CD14-positive monocyte (primary cell): ENCODE measurements at regions not wholly inside any gene's neighbourhood (a gene's known extent, or its start where the extent isn't known, plus 50 kb on each side); places are given as distances from the start of the nearest gene placed in this dataset.

Source experiments
- DNase-seq, 3 donors: peaks; one replicate each; pipeline ENCODE4 v3.0.0-alpha.2; 2011 to 2022
- H2AFZ ChIP-seq: 2 replicates; pipeline ENCODE4 v1.6.0; 2012; ENCODE audit warnings: mild to moderate bottlenecking, low read depth, low read length, inconsistent platforms; ENCODE audit not compliant: insufficient read depth, poor library complexity, severe bottlenecking
- H3K27ac ChIP-seq, 2 donors: 1 replicate in 1 of 2; 2 replicates in 1 of 2; pipeline ENCODE4 v1.5.1; 2012 to 2013; ENCODE audit warnings: low read length in 2 of 2, control low read depth in 1 of 2, inconsistent platforms in 1 of 2, low read depth in 1 of 2, mild to moderate bottlenecking in 1 of 2
- H3K27me3 ChIP-seq, 2 donors: one replicate each; pipeline versions ENCODE4 v1.6.0 to v1.6.1; 2011 to 2013; ENCODE audit warnings: low read length in 2 of 2; ENCODE audit not compliant: control insufficient read depth in 2 of 2, insufficient read depth in 2 of 2
- H3K36me3 ChIP-seq, 2 donors: replicated peaks in 1 of 2; 1 replicate in 1 of 2; 2 replicates in 1 of 2; pipeline versions ENCODE4 v1.5.1 to v1.6.1; 2012 to 2013; ENCODE audit warnings: low read length in 2 of 2, control low read depth in 1 of 2, inconsistent platforms in 1 of 2, mild to moderate bottlenecking in 1 of 2; ENCODE audit not compliant: insufficient read depth in 2 of 2, control insufficient read depth in 1 of 2
- H3K4me1 ChIP-seq, 2 donors: 1 replicate in 1 of 2; 2 replicates in 1 of 2; pipeline versions ENCODE4 v1.5.1 to v1.6.1; 2012 to 2013; ENCODE audit warnings: low read length in 2 of 2, control low read depth in 1 of 2, inconsistent platforms in 1 of 2, mild to moderate bottlenecking in 1 of 2, moderate library complexity in 1 of 2; ENCODE audit not compliant: insufficient read depth in 2 of 2, control insufficient read depth in 1 of 2
- H3K4me2 ChIP-seq: replicated peaks from 2 replicates; pipeline ENCODE3; 2012; ENCODE audit warnings: low read length, moderate library complexity, mild to moderate bottlenecking; ENCODE audit not compliant: poor library complexity, severe bottlenecking; ENCODE audit errors: extremely low read depth
- H3K4me3 ChIP-seq, 3 experiments: fragments of 200-600 bp in 1 of 3; sonication (generic) in 1 of 3; replicated peaks in 1 of 3; 1 replicate in 2 of 3; 2 replicates in 1 of 3; pipeline ENCODE4 v1.5.1; 2011 to 2013; ENCODE audit warnings: low read length in 3 of 3, mild to moderate bottlenecking in 3 of 3, control low read depth in 2 of 3, low read depth in 2 of 3, inconsistent platforms in 1 of 3, moderate library complexity in 1 of 3
- H3K79me2 ChIP-seq: 2 replicates; pipeline ENCODE4 v1.6.0; 2012; ENCODE audit warnings: mild to moderate bottlenecking, control low read depth, inconsistent platforms, low read length, moderate library complexity; ENCODE audit not compliant: insufficient read depth
- H3K9ac ChIP-seq: 2 replicates; pipeline ENCODE4 v1.6.0; 2017; ENCODE audit warnings: low read length, mild to moderate bottlenecking; ENCODE audit not compliant: insufficient read depth, poor library complexity, severe bottlenecking
- H3K9me3 ChIP-seq, 2 donors: replicated peaks in 1 of 2; 1 replicate in 1 of 2; 2 replicates in 1 of 2; pipeline versions ENCODE4 v1.5.1 to v1.6.1; 2012 to 2013; ENCODE audit warnings: low read length in 2 of 2, control low read depth in 1 of 2; ENCODE audit not compliant: control insufficient read depth in 1 of 2, insufficient read depth in 1 of 2
- H4K20me1 ChIP-seq: 2 replicates; pipeline ENCODE4 v1.6.0; 2012; ENCODE audit warnings: mild to moderate bottlenecking, low read length, control low read depth, moderate library complexity; ENCODE audit not compliant: insufficient read depth
- H3K27ac Mint-ChIP-seq, 7 donors: one replicate each; pipeline ENCODE4 v1.8.0; 2020; ENCODE audit warnings: mild to moderate bottlenecking in 7 of 7, mixed read lengths in 7 of 7, moderate library complexity in 6 of 7, inconsistent platforms in 2 of 7
- H3K27me3 Mint-ChIP-seq, 3 donors: one replicate each; pipeline ENCODE4 v1.8.0; 2021 to 2022; ENCODE audit warnings: low read depth in 3 of 3, mild to moderate bottlenecking in 3 of 3, mixed read lengths in 3 of 3, moderate library complexity in 3 of 3, inconsistent platforms in 1 of 3
- H3K36me3 Mint-ChIP-seq, 2 donors: one replicate each; pipeline ENCODE4 v1.8.0; 2020; ENCODE audit warnings: mixed read lengths in 2 of 2, inconsistent platforms in 1 of 2, mild to moderate bottlenecking in 1 of 2
- H3K4me1 Mint-ChIP-seq: one replicate; pipeline ENCODE4 v1.8.0; 2020; ENCODE audit warnings: mild to moderate bottlenecking, mixed read lengths
- H3K4me3 Mint-ChIP-seq, 2 donors: one replicate each; pipeline ENCODE4 v1.8.0; 2020; ENCODE audit warnings: mild to moderate bottlenecking in 2 of 2, mixed read lengths in 2 of 2, moderate library complexity in 1 of 2
- H3K9me3 Mint-ChIP-seq, 7 donors: one replicate each; pipeline ENCODE4 v1.8.0; 2020 to 2022; ENCODE audit warnings: mixed read lengths in 7 of 7, mild to moderate bottlenecking in 6 of 7, moderate library complexity in 6 of 7, inconsistent platforms in 2 of 7
- CTCF ChIP-seq: fragments of 200-600 bp; IDR thresholded peaks from one replicate; pipeline ENCODE4 v1.8.0; 2022; ENCODE audit warnings: antibody characterized with exemption, mild to moderate bottlenecking
- WGBS: methylation state at CpG from one replicate; pipeline ENCODE4 v1.1.5; 2013; ENCODE audit warnings: missing lambda C conversion rate; ENCODE audit not compliant: insufficient coverage; 5-methylcytosine and 5-hydroxymethylcytosine counted together
- intact Hi-C, 2 donors: fragments of 100-400 bp; cut with micrococcal nuclease; formaldehyde crosslinking; loops; one replicate each; pipeline versions ENCODE4 v1.15.0 to v1.15.1; 2023

- Histone ChIP-seq H3K36me3 (no peaks in the 10 kb centered on the region), H3K9me3 (no peaks in the 10 kb centered on the region), H3K4me3 (no peak overlapping the region), H3K27me3 (no peaks in the 10 kb centered on the region), H3K4me1 (no peaks in the 10 kb centered on the region), H2AFZ (no peak overlapping the region), H3K27ac (no peak overlapping the region), H3K9ac (no peak overlapping the region), H4K20me1 (no peaks in the 10 kb centered on the region), H3K4me2 (no peak overlapping the region), H3K79me2 (no peaks in the 10 kb centered on the region)
- Mint-ChIP-seq H3K4me1 (no peaks in the 10 kb centered on the region), H3K4me3 (no peak overlapping the region), H3K27me3 (peaks cover 0 to 2% (median 0%) of the 10 kb centered on the region in 3 donors), H3K9me3 (peaks cover 0 to 5% (median 1%) of the 10 kb centered on the region in 7 donors), H3K36me3 (no peaks in the 10 kb centered on the region), H3K27ac (no peak overlapping the region)
- intact Hi-C loops: no loop called here
- 43% methylated on average over 2 of the region's 3 CpGs for WGBS
- TF ChIP-seq CTCF: no peak
- no peak for DNase-seq
Observed at GRCh38 chr9:27880156-27880555, 306.9 kb upstream of the C9orf72 start.

- no peaks in the 10 kb centered on the region for H4K20me1 ChIP-seq
- Mint-ChIP-seq H3K36me3 (no peaks in the 10 kb centered on the region), H3K27me3 (peaks cover 0 to 2% (median 0%) of the 10 kb centered on the region in 3 donors), H3K27ac (no peak overlapping the region), H3K4me3 (no peak overlapping the region), H3K4me1 (no peaks in the 10 kb centered on the region), H3K9me3 (peaks cover 0 to 5% (median 1%) of the 10 kb centered on the region in 7 donors)
- no peak overlapping the region for H3K4me3 ChIP-seq
- no peak overlapping the region for H3K4me2 ChIP-seq
- no peaks in the 10 kb centered on the region for H3K79me2 ChIP-seq
- H3K27ac ChIP-seq: no peak overlapping the region
- DNase-seq: no peak
- no peak overlapping the region for H2AFZ ChIP-seq
- WGBS: 83% methylated on average over 3 of the region's 3 CpGs
- TF ChIP-seq CTCF: no peak
- no peaks in the 10 kb centered on the region for H3K9me3 ChIP-seq
- no peaks in the 10 kb centered on the region for H3K4me1 ChIP-seq
- H3K36me3 ChIP-seq: no peaks in the 10 kb centered on the region
- H3K9ac ChIP-seq: no peak overlapping the region
- no peaks in the 10 kb centered on the region for H3K27me3 ChIP-seq
- intact Hi-C loops: no loop called here
Observed at GRCh38 chr9:27880635-27881034, 307.4 kb upstream of the C9orf72 start.
